Osteocyte (in vitro differentiated cells): ENCODE measurements at regions not wholly inside any gene's neighbourhood (a gene's known extent, or its start where the extent isn't known, plus 50 kb on each side); places are given as distances from the start of the nearest gene placed in this dataset.

Experiments
- DNase-seq: peaks from one replicate; pipeline ENCODE4 v3.0.0; 2021; ENCODE audit warnings: mixed read lengths; ENCODE audit not compliant: unreplicated experiment; ENCODE audit errors: extremely low spot score
- H3K27ac Mint-ChIP-seq: one replicate; pipeline ENCODE4 v1.8.0; 2021; ENCODE audit warnings: mild to moderate bottlenecking, mixed read lengths; ENCODE audit not compliant: unreplicated experiment
- H3K27me3 Mint-ChIP-seq: one replicate; pipeline ENCODE4 v1.8.0; 2021; ENCODE audit warnings: mixed read lengths; ENCODE audit not compliant: unreplicated experiment
- H3K36me3 Mint-ChIP-seq: one replicate; pipeline ENCODE4 v1.8.0; 2021; ENCODE audit warnings: mixed read lengths; ENCODE audit not compliant: unreplicated experiment
- H3K4me1 Mint-ChIP-seq: one replicate; pipeline ENCODE4 v1.8.0; 2021; ENCODE audit warnings: mixed read lengths; ENCODE audit not compliant: unreplicated experiment
- H3K4me3 Mint-ChIP-seq: one replicate; pipeline ENCODE4 v1.8.0; 2021; ENCODE audit warnings: mild to moderate bottlenecking, moderate library complexity, mixed read lengths; ENCODE audit not compliant: unreplicated experiment
- H3K9me3 Mint-ChIP-seq: one replicate; pipeline ENCODE4 v1.8.0; 2021; ENCODE audit warnings: mixed read lengths; ENCODE audit not compliant: unreplicated experiment
- TF ChIP-seq, protein P1 (sequence below): fragments of 200-600 bp; sonication (generic); IDR thresholded peaks from 2 replicates; pipeline ENCODE4 v1.5.0; 2021; ENCODE audit warnings: antibody characterized with exemption, mild to moderate bottlenecking, moderate library complexity

DNA sequence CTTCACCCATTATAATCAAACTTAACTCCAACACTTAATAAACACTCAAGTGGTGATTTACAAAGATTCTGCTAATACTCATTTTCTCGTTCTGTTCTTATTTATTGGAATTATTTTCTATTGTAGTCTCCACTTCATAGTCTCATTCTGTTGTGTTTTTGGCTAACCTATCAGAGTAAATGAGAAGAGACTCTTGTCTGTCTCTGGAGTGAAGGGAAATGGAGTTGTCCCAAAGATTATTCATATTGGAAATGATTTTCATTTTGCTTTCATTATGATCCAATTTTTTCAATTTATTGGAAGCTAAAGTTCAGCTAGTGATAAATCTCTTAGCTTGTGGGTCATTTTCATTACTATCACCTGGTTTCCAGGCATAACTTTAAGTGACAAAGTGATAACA lies 454.9 kb upstream of the JAG1 start:
- TF ChIP-seq, protein P1, sequence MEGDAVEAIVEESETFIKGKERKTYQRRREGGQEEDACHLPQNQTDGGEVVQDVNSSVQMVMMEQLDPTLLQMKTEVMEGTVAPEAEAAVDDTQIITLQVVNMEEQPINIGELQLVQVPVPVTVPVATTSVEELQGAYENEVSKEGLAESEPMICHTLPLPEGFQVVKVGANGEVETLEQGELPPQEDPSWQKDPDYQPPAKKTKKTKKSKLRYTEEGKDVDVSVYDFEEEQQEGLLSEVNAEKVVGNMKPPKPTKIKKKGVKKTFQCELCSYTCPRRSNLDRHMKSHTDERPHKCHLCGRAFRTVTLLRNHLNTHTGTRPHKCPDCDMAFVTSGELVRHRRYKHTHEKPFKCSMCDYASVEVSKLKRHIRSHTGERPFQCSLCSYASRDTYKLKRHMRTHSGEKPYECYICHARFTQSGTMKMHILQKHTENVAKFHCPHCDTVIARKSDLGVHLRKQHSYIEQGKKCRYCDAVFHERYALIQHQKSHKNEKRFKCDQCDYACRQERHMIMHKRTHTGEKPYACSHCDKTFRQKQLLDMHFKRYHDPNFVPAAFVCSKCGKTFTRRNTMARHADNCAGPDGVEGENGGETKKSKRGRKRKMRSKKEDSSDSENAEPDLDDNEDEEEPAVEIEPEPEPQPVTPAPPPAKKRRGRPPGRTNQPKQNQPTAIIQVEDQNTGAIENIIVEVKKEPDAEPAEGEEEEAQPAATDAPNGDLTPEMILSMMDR: no peak
- DNase-seq: no peak
- H3K27me3 Mint-ChIP-seq: no peaks in the 10 kb centered on the region
- peaks cover 66% of the 10 kb centered on the region for H3K4me1 Mint-ChIP-seq
- H3K9me3 Mint-ChIP-seq: peaks cover 9% of the 10 kb centered on the region
- H3K36me3 Mint-ChIP-seq: peaks cover 3% of the 10 kb centered on the region
- no peak overlapping the region for H3K27ac Mint-ChIP-seq
- H3K4me3 Mint-ChIP-seq: no peak overlapping the region

DNA sequence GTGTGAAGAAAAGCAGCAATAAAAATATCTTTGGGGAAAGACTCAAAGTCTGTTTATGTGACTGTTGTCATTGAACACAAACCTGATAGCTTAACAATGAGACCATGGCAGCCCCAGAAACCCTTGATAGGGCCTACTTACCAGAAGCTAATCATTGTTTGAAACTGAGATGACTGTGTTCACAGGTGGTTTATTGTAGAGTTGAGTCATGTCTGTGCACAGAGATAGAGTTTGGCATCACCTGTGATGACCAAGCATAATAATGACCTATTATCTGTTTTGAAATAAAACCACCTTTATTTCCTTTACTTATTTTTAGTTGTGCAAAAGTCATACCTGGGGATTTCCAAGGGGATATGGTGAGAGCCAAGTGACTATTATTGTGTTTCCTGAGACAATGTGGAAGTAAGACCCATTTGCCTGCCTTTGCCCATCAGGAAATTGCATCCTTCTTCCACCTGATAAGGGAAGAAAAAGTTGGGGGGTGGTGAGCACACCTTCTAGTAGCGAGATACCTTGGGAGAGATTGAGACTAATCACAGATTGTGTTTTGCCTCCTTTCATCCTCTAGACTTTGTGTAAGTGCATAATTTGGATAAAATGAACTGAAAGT lies 456.9 kb upstream of the JAG1 start:
- Mint-ChIP-seq H3K4me3 (no peak overlapping the region), H3K27ac (no peak overlapping the region), H3K27me3 (no peaks in the 10 kb centered on the region), H3K36me3 (peaks cover 3% of the 10 kb centered on the region), H3K4me1 (peaks cover 68% of the 10 kb centered on the region), H3K9me3 (peaks cover 6% of the 10 kb centered on the region)
- no peak for DNase-seq
- TF ChIP-seq, protein P1: no peak

DNA sequence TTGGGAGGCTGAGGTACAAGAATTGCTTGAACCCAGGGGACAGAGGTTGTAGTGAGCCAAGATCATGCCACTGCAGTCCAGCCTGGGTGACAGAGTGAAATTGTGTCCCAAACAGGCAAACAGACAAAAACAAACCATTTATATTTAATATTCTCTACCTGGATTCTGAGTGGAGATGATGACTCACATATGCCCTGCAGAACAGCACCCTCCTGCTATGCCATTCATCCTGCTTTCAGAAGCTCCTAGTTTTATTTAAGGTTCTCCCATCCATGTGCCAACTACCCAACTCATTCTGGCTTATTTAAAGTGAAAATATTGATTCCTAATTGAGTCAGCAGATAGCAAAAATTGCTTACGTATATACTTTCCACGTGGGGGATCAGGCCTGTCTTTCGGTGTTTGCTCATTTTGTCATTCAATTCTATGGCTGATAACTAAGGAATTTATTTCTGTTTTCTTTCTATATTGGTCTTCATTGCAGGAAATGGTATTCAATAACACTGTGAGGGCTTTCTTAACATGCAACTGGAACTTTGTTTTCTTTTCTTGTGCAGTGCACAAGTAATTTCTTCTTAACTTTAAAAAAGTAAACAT lies 459.1 kb upstream of the JAG1 start:
- TF ChIP-seq, protein P1: no peak

DNA sequence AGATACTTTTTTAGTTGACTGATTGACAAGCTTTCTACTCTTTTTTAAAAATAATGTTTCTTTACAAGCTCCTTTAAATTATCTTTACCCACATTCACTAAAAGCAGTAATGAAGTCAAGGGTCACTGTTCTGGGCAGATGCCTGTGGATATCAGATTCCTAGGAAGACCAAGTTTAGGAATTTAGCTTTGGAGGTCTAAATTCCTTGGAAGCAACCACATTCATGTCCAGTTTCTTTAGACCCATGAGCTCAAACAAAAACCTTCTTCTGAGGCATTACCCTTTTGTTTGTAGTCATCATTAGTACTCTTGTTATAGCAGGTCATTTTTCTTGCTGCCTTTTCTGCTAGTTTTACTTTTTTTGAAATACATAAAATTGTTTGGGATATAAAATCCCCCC lies 462.9 kb upstream of the JAG1 start:
- no peak for DNase-seq
- H3K27ac Mint-ChIP-seq: peak overlapping the region; percentile 63
- peaks cover 69% of the 10 kb centered on the region for H3K4me1 Mint-ChIP-seq
- peaks cover 3% of the 10 kb centered on the region for H3K9me3 Mint-ChIP-seq
- no peak overlapping the region for H3K4me3 Mint-ChIP-seq
- no peaks in the 10 kb centered on the region for H3K27me3 Mint-ChIP-seq
- TF ChIP-seq, protein P1: no peak
- peaks cover 4% of the 10 kb centered on the region for H3K36me3 Mint-ChIP-seq

More for the DNA sequence above, 459.1 kb upstream of the JAG1 start:
- peaks cover 71% of the 10 kb centered on the region for H3K4me1 Mint-ChIP-seq
- H3K4me3 Mint-ChIP-seq: peak overlapping the region; percentile 1
- no peaks in the 10 kb centered on the region for H3K9me3 Mint-ChIP-seq
- peaks cover under 1% of the 10 kb centered on the region for H3K36me3 Mint-ChIP-seq
- peak overlapping the region; percentile 72 for H3K27ac Mint-ChIP-seq
- H3K27me3 Mint-ChIP-seq: no peaks in the 10 kb centered on the region
- no peak for DNase-seq

DNA sequence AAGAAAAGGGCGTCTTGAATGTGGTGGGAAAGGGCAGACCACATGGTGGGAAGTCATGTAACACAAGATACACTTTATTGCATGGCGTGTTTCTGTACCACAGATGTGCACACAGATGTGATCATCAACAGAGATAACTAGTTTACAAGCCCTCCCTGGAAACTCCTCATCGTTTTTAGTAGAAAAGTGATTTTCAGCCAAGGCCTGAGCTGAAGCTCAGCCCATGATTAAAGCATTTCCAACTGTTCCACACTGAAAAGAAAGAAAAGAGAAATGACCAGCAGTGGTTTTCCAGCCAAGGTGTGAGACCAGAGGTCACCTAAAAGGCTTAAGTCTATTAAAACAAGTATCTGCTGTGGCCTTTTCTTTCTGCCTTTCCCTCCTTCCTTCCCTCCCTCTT lies 463.9 kb upstream of the JAG1 start:
- Mint-ChIP-seq H3K27ac (no peak overlapping the region), H3K27me3 (no peaks in the 10 kb centered on the region), H3K9me3 (peaks cover 7% of the 10 kb centered on the region), H3K36me3 (peaks cover 4% of the 10 kb centered on the region), H3K4me1 (peaks cover 67% of the 10 kb centered on the region), H3K4me3 (no peak overlapping the region)
- no peak for DNase-seq
- TF ChIP-seq, protein P1: no peak
